GM21717 (cell line): ENCODE measurements at regions not wholly inside any gene's neighbourhood (a gene's known extent, or its start where the extent isn't known, plus 50 kb on each side); places are given as distances from the start of the nearest gene placed in this dataset.
A peak's percentile ranks its signal among the peaks of the same experiment; 100 is the strongest.
"Not testable (repeated sequence)": the region's sequence is repeated elsewhere in the genome, so short reads cannot be mapped to it uniquely, and the experiment has no call there.

Source experiments
- ATAC-seq: cut with Tn5 transposase; IDR thresholded peaks from one replicate; pipeline ENCODE4 v1.9.1; 2021; ENCODE audit warnings: mild to moderate bottlenecking, moderate library complexity; ENCODE audit not compliant: unreplicated experiment

DNA sequence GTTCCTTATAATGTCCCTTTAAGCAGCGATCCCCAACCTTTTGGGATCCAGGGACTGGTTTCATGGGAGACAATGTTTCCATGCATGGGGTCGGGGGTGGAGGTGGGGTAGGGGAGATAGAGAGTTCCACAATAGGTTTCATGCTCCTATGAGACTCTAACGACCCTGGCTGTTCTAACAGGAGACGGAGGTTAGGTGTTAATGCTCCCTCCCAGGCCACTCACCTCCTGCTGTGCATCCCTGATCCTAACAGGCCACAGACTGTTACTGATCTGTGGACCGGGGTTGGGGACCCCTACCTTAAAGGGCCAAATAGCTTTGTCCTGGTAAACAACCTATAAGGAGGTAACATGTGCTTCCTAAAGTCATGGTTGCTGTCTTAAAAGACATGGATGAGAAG, 602.5 kb upstream of the RGMB start:
- ATAC-seq = no peak

DNA sequence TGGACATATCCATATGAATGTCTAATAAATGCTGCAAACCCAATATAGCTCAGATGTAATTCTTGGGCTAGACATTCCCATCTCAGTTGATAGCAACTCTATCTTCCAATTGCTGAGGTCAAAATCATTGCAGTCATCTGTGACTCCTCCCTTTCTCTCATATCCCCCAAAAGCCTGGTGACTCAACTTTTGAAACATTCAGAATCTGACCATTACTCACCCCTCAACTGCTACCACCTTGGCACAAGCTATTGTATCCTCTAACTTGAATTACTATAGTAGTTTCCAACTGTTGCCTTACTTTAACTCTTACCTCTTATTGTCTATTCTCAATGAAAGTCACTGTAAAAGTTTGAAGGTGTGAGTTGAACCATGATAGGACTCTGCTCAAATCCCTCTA, 600.1 kb upstream of the RGMB start:
- ATAC-seq = no peak

DNA sequence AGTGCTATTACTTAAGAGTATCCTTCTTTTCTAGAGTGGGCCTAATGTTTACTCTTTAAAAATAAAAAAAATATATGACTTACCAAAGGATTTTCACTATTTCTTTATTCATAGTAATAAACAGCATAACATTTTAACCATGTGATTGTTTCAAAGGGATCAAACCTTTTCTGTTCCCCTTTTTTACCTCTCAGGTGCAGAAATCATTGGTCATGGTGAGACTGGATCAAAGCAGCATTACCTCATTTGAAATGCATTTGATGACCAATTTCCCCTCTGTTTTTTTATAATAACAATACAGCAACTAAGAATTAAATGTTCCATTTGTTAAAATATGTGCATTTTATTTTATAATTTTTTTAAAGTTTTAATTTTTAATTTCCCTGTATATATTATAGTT, 598.0 kb upstream of the RGMB start:
- no peak for ATAC-seq

DNA sequence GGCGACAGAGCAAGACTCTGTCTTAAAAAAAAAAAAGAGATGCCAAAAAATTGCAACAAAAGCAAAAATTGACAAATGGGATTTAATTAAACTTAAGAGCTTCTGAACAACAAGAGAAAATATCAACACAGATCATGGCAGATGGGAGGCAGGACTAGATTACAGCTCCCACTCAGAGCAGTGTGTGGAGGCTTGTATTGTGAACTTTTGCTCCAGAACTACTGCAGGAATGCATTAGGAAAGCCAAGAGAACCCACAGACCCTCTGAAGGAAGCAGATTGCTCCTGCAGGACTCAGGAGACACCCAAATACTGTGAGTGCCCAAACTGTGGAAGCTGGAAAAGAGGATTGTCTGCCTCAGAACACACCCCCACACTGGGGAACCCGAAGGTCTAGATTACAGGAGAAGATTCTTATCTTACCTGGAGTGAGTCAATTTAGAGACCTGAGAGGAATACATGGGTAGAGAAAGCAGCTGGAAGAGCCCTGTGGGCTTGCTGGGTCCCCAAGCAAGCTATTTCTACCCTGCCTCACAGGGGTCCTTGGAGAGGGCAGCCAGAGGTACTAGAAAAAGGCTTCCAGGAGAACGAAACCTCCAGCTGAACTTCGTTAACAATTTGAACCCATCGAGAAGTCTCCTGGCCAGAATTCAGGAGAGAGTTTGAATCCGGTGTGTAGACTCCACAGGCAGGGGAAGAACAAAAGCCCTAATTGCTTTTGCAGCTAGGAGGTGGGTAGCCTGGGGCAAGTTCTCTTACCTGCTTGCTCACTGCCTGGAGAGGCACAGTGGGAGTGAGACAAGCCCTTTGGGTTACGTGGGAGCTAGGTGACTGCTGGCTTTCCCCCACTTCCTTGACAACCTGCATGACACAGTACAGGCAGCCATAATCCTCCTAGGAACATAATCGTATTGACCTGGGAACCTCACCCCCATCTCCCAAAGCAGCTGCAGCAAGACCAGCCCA, 593.4 kb upstream of the RGMB start:
- ATAC-seq = no peak

DNA sequence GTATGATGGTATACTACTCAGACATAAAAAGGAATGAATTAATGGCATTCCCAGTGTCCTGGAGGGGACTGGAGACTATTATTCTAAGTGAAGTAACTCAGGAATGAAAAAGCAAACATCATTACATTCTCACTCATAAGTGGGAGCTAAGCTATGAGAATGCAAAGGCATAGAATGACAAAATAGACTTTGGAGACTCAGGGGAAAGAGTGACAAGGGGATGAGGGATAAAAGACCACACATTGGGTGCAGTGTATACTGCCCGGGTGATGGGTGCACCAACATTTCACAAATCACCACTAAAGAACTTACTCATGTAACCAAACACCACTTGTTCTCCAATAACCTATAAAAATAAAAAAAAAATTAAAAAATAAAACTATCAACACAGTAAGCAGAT, 587.3 kb upstream of the RGMB start:
- no peak for ATAC-seq

DNA sequence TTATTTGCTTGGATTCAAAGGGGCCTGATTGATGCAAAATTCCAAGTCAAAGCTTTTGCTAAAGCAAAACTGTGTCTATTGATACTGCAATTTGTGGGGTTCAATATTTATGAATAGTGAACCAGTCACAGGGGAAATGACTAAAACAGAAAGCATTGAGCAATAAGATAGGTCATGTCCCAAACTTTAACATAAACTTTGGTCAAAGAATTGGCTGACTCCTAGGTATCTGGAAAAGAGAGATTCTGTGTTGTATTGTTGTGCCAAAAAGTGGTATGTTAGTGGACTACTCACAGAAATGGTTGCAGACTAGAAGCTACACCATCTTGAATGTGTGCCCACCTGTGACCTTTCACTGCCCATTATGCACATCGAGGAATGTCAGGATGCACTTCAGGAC, 585.5 kb upstream of the RGMB start:
- no peak for ATAC-seq

DNA sequence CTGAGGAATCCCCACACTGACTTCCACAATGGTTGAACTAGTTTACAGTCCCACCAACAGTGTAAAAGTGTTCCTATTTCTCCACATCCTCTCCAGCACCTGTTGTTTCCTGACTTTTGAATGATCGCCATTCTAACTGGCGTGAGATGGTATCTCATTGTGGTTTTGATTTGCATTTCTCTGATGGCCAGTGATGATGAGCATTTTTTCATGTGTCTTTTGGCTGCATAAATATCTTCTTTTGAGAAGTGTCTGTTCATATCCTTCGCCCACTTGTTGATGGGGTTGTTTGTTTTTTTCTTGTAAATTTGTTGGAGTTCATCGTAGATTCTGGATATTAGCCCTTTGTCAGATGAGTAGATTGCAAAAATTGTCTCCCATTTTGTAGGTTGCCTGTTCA, 583.1 kb upstream of the RGMB start:
- ATAC-seq = not testable (repeated sequence)

DNA sequence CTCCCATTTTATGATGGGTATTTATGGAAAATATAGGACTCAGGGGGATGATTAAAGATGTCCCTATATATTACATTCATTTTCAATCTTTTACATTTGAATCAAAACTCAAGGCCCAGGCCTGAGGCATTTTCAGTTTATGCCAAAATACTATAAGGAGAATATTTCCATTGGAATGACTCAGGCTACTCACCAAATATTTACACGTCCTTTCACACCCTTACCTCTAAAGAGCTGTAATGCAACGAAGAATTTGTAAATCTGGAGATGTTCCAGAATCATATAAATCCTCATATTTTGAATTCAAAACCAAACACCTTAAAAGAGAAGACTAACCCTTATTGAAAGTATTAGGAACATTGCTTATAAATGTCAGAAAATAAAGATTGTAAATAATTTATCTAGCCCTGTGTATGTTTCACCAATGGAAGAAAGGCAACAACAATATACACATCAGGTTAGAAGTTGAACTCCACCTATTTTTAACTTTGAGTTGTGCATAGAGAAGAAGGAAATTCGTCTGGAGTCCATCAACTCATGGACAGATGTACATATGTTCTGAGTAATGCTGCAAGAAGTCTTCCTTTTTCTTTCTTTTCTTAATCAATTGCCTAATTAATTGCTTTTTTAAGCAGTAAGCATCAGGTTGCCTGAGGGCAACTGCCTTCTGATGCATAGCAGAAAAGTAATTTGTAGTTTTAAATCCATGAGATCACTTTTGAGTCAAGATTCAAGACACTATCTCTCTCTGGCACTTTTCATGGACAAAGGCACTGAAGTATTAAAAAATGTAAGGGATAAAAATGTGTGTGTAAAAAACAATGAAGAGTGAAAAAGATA, 579.3 kb upstream of the RGMB start:
- ATAC-seq = no peak

DNA sequence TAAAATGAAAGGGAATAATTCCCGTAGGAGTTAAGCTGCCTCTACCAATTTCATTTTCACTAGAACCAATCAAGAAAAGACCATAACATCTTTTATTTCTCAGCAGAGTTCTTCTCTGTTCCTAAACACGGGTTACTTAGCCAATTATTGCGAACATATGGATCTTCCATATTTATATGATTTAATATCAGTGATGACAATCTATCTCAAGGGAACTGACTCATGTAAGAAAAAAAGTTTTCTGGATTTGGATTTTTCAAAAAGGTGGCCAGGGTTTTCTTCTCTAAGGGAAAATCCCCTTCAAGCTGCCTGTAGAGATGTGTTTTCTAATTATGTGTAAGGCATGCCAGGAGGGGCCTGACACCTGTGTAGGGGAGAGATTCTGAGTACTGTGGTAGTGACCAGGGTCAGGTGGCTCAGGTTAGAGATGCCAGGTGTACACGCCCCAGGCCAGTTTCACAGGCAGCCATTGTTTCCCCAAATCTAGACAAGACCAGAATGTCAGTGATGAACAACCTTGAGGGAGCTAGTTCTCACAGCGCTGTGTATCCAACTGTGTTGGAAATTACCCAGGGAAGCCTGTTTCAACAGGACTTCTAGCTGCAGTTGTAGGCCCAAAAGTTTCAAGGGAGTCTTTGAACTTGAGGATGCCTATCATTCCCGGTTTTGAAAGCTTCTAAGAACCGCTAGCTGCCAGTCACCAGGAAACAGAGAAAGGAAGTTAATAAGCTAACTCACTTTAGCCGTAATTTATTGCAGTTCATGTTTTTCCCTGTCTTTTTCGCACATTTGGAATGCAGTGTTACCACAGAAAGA, 572.5 kb upstream of the RGMB start:
- ATAC-seq = no peak

DNA sequence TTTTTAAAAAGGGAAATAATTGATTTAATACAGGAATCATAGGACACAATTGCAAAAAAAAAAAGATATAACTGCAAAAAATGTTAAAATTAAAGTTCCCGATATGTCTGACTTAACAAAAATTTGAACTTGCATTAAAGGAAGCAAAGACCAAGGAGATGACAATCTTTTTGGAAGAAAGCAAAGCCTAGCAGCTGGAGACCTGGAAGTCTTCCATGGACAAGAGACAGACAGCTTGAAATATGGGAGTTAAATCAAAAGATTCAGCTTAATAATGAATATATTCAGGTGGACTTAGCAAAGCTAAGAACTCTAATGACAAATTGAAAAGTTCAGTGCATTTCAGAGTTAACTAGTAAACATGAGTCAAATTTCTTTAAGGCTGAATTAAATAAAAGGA, 568.7 kb upstream of the RGMB start:
- ATAC-seq = no peak

DNA sequence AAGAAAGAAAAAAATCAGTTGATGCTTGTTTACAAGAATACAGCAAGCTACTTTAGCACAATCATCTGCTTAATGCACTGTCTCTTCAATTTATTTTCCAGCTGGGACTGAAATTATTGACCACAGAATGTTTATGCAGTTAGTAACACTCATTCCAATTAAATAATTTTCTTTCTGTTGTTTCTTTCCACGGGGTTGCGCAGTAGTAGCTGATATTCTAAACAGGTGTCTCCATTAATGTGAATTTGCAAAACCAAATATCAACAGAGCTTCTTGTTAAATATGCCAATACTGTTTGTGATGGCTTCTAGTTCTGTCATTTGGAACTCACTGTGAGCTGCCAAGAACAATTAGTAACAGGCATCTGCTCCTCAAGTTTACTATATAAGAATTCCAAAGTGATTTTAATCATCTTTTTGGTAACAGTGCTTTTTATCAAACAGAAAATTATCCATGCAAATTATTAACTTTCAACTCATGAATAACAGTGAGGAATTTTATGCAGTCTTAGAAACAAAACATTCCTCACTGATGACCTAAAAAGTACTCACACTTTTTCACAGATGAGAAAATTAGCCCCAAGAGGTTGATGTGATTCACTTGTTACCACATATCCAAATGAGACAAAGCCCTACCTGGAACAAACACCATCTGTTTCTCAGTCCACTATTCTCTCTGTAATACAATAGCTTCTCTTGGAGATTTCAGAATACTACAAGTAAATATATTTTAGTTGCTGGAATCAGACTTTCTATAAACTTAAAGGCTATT, 567.6 kb upstream of the RGMB start:
- ATAC-seq = no peak

DNA sequence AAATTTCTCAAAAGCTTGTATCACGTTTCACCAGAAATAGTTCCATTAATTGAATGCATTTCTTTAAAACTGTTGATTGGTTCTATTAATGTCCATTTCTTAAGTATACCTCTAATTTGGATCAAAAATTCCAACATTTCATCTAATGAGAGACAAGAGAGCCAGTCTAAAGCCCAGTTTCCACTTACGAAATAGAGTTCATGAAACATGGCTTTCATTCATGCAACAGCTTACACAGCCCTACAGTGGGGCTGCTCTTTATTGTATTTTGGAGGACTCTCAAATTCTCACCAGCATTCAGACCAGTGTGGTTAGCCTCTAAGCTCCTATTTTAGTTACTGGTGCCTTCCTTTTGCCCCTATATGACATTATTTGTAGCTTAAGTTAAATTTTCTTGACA, 566.9 kb upstream of the RGMB start:
- no peak for ATAC-seq

DNA sequence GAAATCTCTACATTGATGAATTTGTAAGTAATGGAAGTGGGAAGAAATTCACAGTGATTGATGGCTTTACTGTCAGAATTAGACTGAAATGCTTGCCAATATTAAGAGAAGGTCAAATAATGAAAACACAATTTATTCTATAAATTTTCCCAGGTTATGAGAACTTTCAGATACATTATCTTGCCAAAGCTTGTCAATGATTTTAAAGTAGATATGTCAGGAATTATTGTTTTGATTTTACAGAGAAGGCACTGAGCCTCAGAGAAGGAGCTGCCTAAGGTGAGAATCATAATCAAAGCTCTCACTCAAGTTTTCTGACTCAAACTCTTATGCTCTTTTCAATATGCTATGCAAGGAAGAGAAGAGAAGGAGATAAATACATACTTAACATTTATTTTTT, 564.0 kb upstream of the RGMB start:
- ATAC-seq = no peak

DNA sequence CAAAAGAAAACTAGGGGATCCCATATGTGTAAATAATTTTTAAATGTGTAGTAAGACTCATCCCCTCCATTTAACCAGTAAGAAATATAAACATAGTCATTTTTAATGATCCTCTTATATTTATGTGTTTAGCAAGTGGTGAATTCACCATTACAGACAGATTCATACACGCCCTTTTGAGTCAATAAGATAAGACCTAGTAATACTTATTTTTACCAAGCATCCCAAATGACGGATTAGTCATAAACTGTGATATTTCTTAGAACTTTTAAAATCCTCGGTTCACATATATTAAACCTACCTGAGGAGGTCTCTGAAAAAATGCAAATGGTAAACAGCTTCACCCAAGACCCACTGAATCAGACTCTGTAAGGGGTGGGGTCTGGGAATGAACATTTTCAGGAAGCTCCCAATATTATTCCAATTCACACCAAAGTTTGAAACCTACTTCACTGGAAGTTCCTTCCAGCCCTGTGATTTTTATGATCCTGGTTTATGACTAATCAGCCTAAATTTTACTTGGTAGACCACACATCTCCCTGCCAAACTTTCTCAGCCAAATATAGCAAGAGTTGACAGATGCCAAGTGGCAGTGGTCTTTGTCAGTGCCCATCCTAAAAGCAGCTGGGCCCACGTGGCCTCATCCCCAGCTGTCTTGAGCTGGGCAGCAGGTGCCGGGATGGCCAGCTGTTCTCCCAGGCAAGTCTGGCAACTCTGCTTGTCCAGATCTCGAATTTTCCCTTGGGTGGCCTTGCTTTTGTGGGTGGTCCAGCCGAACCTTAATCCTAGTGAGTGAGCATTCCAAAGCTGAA, 559.0 kb upstream of the RGMB start:
- ATAC-seq = no peak

DNA sequence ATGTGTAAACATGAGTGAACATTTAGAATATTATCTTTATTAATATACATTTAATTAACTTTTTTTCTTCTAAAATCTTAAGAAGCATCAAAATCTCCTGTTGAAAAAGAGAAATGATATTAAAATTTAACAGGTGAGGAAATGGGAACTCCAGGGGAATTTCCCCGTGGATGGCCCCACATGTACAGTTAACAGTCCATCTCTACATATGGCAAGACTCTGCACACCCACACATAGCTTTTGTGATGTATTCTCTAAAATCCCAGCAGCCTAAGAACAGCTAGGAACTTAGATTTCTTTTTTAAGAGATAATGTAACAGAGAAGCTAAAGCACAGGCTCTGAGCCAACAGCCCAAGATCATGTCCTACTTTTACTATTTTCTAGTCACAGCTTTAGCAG, 556.3 kb upstream of the RGMB start:
- ATAC-seq = peak; percentile 70

DNA sequence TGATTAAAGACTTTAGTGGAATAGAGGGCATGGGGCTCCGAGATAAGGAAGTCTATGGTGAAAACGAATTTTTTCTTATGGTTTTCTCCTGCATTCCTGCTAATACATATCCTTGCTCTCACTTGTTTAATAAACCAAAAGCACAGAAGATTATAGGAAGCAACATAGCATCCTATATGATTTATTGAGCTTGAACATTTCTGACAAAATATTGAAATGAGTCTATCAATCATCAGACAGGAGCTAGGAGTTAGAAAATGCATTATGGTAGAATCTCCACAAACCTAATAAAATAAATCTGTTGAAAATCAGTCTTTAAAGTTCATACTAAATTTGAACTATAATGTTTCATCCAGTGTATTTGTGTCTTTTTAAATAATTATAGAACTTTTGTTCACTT, 554.6 kb upstream of the RGMB start:
- ATAC-seq = no peak

DNA sequence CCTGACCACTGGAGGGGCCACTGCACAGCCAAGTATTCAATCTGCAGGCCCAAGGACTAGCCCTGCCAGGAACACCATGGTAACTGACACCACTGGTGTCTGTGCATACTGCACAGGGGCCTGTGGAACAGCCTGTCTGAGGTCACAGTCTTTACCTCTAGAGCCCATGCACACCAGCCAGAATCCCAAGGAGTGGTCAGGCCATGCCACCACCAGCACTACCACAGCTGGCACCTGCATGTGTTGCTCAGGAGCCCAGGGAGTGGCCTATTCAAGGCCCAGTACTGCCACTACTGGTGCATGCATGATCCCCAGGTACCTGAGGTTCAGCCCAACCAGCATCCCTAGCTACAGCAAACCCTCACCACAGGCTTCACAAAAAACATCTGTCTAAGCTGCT, 546.0 kb upstream of the RGMB start:
- ATAC-seq = no peak

DNA sequence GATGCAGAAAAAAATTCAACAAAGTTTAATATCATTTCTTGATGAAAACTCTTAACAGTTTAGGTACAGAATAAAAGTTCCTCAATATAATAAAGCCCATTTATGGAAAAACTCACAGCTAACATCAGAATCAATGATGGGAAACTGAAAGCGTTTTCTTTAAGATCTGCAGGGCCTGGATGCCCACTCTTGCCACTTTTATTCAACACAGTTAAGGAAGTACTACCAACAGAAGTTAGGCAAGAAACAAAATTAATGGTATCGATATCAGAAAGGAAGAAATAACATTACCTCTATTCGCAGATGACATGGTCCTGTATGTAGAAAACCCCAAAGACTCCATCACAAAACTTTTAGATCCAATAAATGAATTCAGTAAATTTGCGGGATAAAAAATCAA, 542.4 kb upstream of the RGMB start:
- ATAC-seq = no peak

DNA sequence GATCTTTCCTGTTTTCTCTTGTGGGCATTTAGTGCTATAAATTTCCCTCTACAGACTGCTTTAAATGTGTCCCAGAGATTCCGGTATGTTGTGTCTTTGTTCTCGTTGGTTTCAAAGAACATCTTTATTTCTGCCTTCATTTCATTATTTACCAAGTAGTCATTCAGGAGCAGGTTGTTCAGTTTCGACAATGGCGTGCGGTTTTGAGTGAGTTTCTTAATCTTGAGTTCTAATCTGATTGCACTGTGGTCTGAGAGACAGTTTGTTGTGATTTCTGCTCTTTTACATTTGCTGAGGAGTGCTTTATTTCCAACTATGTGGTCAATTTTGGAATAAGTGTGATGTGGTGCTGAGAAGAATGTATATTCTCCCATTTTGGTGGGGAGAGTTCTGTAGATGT, 535.7 kb upstream of the RGMB start:
- ATAC-seq = not testable (repeated sequence)

DNA sequence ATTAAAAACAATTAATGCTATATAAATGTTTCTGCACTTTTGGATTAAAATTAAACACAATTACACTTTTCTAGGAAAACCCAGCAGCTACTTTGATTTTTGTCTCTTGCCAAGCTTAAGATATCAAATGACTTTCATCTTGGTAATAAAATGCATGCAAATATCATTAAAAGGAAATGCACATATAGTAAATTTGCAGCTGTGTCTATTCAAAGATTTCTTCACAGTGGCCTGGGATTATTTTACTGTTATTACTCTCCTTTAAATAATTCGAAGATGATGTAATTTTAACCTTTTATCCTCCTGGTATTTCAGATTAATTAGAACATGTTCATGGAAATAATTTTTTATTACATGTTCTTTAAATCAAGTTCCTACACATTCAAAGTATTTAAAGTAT, 529.5 kb upstream of the RGMB start:
- no peak for ATAC-seq
